ENCODE measurements at regions not wholly inside any gene's neighbourhood (a gene's known extent, or its start where the extent isn't known, plus 50 kb on each side); places are given as distances from the start of the nearest gene placed in this dataset.
"Not testable (repeated sequence)": the region's sequence is repeated elsewhere in the genome, so short reads cannot be mapped to it uniquely, and the experiment has no call there.

GRCh38 chr20:22815603-22816315 is 219.4 kb upstream of the SSTR4 start:
- no peak for DNase-seq (ENCODE audit: low read depth in 3 of 3, low spot score in 1 of 3)

DNA sequence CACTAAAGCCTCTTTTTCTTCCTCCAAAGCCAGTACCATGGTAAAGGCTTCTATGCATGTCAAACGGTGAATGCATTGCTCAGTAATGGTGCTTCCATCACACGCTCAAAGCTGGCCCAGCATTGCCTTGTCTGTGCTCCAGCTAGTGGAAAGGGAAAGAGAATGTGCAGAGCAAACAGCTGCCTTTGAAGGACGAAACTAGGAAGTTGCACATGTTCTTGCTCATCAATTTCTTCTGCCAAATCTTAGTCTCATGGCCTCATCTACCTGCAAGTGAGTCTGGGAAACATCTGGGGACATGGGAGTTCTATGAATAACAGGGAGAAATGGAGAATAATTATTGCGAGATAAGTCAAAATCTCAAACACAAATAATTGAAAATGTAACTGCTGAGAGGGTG is 216.5 kb upstream of the SSTR4 start:
- DNase-seq (ENCODE audit: low read depth in 3 of 3, low spot score in 1 of 3): no peak

DNA sequence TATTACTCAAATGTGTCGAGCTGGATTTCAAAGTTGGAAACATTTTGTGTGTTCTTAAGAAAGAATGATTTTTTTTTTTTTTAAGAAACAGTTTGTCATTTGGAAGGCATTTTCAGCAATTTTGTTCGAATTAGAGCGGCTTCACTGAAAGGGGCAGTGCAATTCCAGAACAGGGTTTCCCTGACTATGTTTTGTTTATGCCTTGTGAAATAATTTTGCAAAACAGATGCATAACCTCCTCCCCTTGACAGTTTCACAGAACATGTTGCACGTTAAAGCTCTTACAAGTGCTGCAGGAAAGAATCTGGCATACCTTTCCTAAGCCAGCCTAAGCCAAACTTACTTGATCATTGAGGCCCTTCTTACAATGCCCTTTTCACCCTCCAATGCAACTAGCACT is 216.0 kb upstream of the SSTR4 start:
- no peak for DNase-seq (ENCODE audit: low read depth in 3 of 3, low spot score in 1 of 3)

- DNase-seq (ENCODE audit: low read depth in 3 of 3, low spot score in 1 of 3): no peak
These were observed 215.3 kb upstream of the SSTR4 start for GRCh38 chr20:22819784-22820183.

DNA sequence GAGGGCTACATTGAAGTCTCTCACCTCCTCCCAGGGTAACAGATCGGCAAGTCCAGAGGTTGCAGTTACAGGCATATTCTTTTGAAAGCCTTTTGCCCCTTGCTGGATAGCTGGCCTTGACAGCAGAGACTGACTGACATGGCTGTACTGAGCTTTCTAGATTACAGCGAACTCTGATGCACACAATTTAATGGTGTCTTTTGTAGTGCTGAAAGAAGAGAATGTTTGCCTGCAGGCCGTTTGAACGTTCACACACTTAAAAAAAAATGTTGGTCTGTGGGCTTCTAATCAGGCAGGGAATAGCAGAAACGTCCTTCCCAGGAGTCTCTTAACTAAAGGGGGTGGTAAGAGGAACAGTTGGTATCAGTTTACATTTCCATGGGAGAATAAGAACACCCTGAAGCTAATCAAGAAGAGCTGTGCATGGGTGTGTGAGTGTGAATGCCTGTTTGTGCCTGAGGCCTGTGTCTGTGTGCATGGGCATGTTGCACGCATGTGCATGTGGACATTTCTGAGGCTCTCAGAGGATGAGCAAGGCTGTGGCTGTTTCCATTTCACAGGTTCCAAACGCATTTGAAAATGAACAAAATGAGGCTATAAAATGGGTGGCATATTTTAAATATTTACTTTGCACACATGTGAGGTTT is 213.9 kb upstream of the SSTR4 start:
- no peak for DNase-seq (ENCODE audit: low read depth in 3 of 3, low spot score in 1 of 3)

DNA sequence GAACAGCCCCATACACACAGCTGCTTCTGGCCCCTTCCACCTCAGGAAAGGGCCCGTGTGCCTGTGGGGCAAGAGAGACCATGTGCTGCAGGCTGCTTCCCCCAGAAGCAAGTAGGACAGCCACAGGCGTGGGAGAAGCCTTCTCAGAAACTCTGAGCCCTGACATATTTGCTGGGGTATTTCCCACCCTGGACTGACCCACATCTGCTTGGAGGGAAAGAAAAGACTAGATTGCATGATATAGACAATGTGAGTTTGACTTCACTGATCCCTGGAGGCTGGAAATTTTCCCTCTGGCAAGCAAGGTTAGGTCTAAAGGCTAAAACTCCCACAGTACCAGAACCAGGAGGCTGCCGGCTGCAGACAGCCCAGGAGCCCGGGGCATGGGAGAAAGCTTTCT is 213.3 kb upstream of the SSTR4 start:
- DNase-seq (ENCODE audit: low read depth in 3 of 3, low spot score in 1 of 3): no peak

DNA sequence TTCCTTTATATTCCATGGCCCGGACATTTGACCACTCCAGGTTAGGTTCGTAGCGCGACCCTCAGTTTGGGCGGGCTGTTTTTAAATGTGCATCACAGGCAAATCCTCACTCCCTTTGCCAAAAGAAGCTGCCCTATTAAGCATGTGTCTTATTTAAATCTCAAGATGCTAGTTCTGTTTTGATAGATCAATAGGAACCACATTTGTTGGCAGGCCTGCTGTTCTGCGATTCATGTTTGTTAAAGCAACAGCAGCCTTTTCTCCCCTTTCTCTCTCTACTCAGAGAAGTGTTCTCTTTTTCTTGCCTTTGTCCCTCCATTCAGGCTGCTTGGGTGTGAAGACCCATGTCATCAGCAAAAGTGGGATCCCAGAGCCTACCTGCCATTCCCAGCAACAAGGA is 212.0 kb upstream of the SSTR4 start:
- DNase-seq (ENCODE audit: low read depth in 3 of 3, low spot score in 1 of 3): no peak

GRCh38 chr20:22824077-22824476 is 211.0 kb upstream of the SSTR4 start:
- no peak for DNase-seq (ENCODE audit: low read depth in 3 of 3, low spot score in 1 of 3)

DNA sequence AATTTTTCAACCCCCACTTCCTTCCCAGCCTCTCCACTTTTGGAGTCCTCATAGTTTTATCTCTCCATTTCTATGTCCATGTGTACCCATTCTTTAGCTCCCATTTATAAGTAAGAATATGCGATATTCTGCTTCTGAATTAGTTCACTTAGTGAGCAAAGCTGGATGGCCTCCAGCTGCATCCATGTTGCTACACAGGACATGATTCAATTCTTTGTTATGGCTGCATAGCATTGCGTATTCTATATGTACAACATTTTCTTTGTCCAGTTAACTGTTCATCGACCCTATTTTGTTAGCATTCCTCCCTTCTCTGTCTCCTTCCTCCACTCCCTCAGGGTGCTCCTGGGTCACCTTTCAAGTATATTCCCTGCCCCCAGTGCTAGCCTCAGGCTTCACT is 210.0 kb upstream of the SSTR4 start:
- no peak for DNase-seq (ENCODE audit: low read depth in 3 of 3, low spot score in 1 of 3)

DNA sequence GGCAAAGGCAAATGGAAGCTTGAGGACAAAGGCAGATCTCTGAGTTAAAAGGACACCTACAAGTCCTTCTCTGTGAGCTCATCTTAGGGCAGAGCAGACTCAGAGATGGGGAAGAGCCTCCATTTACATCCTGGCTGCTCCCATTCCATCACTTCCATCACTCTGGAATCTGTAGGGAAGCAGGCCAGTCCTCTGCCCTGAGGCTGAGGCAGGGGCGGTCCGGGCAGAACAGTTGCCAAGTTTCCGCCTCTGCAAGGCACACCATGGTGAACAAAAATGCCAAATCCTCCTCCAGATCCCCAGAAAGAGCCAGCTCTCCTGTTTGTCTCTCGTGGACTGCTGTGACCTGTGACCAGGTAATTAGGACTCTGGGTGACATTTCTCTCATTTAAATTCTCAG is 209.6 kb upstream of the SSTR4 start:
- no peak for DNase-seq (ENCODE audit: low read depth in 3 of 3, low spot score in 1 of 3)

DNA sequence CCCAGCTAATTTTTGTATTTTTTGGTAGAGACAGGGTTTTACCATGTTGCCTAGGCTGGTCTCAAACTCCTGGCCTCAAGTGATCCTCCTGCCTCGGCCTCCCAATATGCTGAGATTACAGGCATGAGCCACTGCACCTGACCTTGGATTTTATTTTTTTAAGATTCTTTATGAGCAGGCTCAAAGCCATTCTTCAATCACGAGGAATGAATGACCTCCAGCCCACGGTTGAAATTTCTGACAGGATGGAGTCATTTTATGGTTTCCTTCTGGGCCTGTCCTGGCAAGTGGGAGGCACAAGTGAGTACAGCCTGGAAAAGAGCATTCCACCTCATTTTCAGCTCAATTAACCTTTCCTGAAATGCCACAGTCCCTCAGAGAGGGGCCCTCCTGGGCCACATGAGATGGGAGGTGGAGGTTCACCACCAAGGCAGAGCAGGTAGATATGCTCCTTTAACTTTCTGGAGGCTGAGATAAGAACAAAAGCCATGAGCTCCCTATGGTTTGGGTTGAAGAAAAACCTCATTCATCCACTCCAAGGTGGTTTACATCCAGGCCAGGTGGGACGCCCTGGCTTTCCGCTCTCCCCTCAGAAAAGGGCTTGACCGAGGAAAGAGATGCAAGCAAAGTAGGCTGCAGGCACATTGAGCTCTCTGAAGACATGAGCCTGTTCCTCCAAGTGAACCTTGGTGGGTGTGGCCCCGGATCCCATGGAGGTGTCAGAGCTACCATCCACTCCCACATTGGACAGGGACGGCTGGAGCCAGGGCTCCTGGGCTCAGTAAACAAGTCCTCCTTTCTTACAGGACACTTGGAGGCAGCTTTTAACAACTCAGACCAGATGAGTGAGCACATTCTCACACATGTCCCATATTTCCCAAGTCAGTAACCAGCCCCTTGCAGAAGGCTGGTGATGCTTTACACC is 208.5 kb upstream of the SSTR4 start:
- no peak for DNase-seq (ENCODE audit: low read depth in 3 of 3, low spot score in 1 of 3)

- DNase-seq (ENCODE audit: low read depth in 3 of 3, low spot score in 1 of 3): no peak
These were observed 207.2 kb upstream of the SSTR4 start for GRCh38 chr20:22827916-22828315.

GRCh38 chr20:22829356-22829755 is 205.8 kb upstream of the SSTR4 start:
- no peak for DNase-seq (ENCODE audit: low read depth in 3 of 3, low spot score in 1 of 3)

GRCh38 chr20:22830138-22830537 is 205.0 kb upstream of the SSTR4 start:
- no peak for DNase-seq (ENCODE audit: low read depth in 3 of 3, low spot score in 1 of 3)

GRCh38 chr20:22830715-22831114 is 204.4 kb upstream of the SSTR4 start:
- DNase-seq (ENCODE audit: low read depth in 3 of 3, low spot score in 1 of 3): not testable (repeated sequence)

DNA sequence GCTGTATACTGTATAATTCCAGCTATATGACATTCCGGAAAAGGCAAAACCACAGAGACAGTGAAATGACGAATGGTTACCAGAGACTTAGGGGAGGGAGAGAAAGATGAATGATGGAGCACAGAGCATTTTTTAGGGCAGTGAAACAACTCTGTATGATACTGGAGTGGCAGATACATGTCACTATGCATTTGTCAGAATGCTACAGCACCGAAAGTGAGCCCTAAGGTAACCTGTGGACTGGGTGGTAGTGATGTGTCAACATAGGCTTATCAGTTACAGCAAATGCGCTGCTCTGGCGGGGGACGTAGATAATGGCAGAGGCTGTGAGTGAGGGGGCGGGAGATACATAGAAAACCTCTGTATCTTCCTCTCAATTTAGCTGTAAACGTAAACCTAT is 201.3 kb upstream of the SSTR4 start:
- DNase-seq (ENCODE audit: low read depth in 3 of 3, low spot score in 1 of 3): no peak

DNA sequence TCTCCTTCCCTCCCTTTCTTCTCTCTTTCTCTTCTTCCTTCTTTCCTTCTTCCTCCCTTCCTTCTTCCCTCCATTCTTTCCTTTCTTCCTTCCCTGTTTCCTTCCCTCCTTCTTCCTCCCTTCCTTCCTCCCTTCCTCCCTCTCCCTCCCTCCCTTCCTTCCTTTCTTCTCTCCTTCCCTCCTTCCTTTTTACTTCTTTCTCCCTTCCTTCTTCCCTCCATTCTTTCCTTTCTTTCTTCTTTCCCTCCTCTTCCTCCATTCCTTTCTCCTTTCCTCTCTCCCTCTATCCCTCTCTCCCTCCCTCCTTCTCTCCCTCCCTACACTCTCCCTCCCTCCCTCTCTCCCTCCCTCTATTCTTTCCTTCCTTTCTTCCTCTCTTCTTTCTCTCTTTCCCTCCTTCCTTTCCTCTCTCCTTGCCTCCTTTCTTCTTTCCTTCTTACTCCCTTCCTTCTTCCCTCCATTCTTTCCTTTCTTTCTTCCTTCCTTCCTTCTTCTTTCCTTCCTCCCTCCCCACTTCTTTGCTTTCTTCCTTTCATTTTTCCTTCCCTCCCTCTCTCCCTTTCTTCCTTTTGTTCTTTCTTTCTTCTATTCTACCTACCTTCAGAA is 200.4 kb upstream of the SSTR4 start:
- DNase-seq (ENCODE audit: low read depth in 3 of 3, low spot score in 1 of 3): no peak

DNA sequence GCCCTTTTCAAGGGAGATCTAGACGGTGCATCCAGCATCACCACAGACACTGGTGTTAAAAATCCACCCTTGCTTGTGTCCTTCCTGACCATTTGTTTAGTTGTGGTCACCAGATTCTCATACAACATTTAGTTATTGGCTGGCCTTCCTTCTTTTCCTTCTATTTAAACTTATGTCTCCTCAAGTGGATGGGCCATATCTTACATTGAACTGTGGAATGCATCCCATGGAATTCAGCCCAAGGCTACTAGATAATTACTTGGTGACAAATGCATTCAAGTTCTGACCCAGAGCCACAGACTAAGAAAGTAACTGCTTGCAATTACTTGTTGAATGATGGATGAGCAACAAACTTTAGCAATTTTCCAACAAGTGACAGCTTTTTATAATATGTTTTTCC is 198.9 kb upstream of the SSTR4 start:
- no peak for DNase-seq (ENCODE audit: low read depth in 3 of 3, low spot score in 1 of 3)

GRCh38 chr20:22836877-22837276 is 198.2 kb upstream of the SSTR4 start:
- no peak for DNase-seq (ENCODE audit: low read depth in 3 of 3, low spot score in 1 of 3)

DNA sequence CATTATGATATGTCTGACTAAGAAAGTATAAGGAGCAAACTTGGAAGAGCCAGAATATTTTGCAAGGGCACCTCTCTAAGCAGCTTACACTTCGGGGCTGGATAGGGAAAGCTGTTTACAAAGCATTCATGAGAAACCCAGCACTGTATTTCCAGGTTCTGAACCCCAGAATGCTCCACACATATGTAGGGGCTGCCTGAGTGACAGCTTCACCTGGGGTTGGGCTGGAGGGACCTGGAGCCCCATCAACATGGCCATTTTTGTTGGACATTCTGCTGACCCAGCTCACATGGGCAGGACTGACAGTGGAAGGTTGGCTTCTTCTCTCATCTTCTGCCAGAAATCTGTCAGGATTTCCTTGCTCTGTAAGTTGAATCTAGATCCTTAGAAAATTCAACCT is 197.1 kb upstream of the SSTR4 start:
- no peak for DNase-seq (ENCODE audit: low read depth in 3 of 3, low spot score in 1 of 3)

GRCh38 chr20:22841846-22842245 is 193.3 kb upstream of the SSTR4 start:
- DNase-seq (ENCODE audit: low read depth in 3 of 3, low spot score in 1 of 3): no peak

GRCh38 chr20:22842793-22843192 is 192.3 kb upstream of the SSTR4 start:
- DNase-seq (ENCODE audit: low read depth in 3 of 3, low spot score in 1 of 3): no peak

Data from stimulated activated CD4-positive, alpha-beta T cell treated with anti-CD3 and anti-CD28 coated beads, TNF-alpha, amount 100 ng/mL, for 1 hour (primary cell).